ENCODE measurements at regions not wholly inside any gene's neighbourhood (a gene's known extent, or its start where the extent isn't known, plus 50 kb on each side); places are given as distances from the start of the nearest gene placed in this dataset.

DNA sequence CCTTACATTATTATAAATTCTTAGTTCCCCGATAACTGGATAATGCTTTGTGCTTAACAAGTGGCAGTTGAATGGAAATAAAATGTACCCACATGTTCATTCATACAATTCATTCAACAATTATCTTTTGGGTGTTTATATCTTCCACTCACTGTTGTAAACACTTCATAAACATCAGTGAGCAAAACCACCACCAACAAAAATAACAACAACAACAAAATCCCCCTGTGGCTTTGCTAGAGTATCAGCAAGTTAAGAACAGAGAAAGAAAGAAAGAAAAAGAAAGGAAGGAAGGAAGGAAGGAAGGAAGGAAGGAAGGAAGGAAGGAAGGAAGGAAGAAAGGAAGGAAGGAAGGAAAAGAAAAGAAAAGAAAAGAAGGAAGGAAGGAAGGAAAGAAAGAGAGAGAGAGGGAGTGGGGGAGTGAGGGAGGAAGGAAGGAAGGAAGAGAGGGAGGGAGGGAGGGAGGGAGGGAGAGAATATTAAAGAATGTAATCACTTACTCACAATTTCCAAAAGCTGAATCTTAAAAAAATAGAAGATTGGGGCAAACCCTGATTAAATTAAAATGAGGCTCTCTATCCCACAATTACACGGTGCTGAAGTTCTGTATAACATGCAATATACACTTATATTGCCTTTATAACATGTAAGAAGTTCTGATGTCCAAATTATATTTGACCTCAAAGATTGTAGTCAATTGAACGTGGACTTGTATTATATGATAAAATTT, 2238.8 kb downstream of the LRRC4C start:
- TF ChIP-seq CTCF (IDR thresholded peaks at IDR 0.05 in 2 of 3, conservative IDR thresholded peaks at IDR 0.05 in 1 of 3; ENCODE audit: borderline replicate concordance in 1 of 3, insufficient read depth in 1 of 3, low read depth in 2 of 3, low read length in 2 of 3) (no peak), POLR2AphosphoS5 (IDR thresholded peaks at IDR 0.05; ENCODE audit: low read depth, low read length) (no peak), JUND (IDR thresholded peaks at IDR 0.05) (no peak), RAD21 (IDR thresholded peaks at IDR 0.05; ENCODE audit: low read depth) (no peak), YY1 (IDR thresholded peaks at IDR 0.05; ENCODE audit: extremely low read depth, insufficient replicate concordance, low read depth, low read length) (no peak), POLR2A (IDR thresholded peaks at IDR 0.05; ENCODE audit: borderline replicate concordance, extremely low read depth, insufficient read depth, insufficient read length) (no peak), SIN3A (IDR thresholded peaks at IDR 0.05; ENCODE audit: low read depth) (no peak), ATF3 (IDR thresholded peaks at IDR 0.05) (no peak), EGR1 (IDR thresholded peaks at IDR 0.05; ENCODE audit: low read depth) (no peak), EZH2phosphoT487 (IDR thresholded peaks at IDR 0.05; ENCODE audit: borderline replicate concordance) (no peak), ZFX (IDR thresholded peaks at IDR 0.05) (no peak)
- TF ChIP-seq, protein P1, sequence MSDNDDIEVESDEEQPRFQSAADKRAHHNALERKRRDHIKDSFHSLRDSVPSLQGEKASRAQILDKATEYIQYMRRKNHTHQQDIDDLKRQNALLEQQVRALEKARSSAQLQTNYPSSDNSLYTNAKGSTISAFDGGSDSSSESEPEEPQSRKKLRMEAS (IDR thresholded peaks at IDR 0.05) = no peak
- TF ChIP-seq, protein P2, sequence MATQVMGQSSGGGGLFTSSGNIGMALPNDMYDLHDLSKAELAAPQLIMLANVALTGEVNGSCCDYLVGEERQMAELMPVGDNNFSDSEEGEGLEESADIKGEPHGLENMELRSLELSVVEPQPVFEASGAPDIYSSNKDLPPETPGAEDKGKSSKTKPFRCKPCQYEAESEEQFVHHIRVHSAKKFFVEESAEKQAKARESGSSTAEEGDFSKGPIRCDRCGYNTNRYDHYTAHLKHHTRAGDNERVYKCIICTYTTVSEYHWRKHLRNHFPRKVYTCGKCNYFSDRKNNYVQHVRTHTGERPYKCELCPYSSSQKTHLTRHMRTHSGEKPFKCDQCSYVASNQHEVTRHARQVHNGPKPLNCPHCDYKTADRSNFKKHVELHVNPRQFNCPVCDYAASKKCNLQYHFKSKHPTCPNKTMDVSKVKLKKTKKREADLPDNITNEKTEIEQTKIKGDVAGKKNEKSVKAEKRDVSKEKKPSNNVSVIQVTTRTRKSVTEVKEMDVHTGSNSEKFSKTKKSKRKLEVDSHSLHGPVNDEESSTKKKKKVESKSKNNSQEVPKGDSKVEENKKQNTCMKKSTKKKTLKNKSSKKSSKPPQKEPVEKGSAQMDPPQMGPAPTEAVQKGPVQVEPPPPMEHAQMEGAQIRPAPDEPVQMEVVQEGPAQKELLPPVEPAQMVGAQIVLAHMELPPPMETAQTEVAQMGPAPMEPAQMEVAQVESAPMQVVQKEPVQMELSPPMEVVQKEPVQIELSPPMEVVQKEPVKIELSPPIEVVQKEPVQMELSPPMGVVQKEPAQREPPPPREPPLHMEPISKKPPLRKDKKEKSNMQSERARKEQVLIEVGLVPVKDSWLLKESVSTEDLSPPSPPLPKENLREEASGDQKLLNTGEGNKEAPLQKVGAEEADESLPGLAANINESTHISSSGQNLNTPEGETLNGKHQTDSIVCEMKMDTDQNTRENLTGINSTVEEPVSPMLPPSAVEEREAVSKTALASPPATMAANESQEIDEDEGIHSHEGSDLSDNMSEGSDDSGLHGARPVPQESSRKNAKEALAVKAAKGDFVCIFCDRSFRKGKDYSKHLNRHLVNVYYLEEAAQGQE (IDR thresholded peaks at IDR 0.05; ENCODE audit: low read depth) = no peak
